HT1080 (cell line): ENCODE measurements at regions not wholly inside any gene's neighbourhood (a gene's known extent, or its start where the extent isn't known, plus 50 kb on each side); places are given as distances from the start of the nearest gene placed in this dataset.

ENCODE experiments used
- DNase-seq: peaks from one replicate; pipeline ENCODE4 v3.0.0-alpha.2; 2015; ENCODE audit warnings: low read depth

DNA sequence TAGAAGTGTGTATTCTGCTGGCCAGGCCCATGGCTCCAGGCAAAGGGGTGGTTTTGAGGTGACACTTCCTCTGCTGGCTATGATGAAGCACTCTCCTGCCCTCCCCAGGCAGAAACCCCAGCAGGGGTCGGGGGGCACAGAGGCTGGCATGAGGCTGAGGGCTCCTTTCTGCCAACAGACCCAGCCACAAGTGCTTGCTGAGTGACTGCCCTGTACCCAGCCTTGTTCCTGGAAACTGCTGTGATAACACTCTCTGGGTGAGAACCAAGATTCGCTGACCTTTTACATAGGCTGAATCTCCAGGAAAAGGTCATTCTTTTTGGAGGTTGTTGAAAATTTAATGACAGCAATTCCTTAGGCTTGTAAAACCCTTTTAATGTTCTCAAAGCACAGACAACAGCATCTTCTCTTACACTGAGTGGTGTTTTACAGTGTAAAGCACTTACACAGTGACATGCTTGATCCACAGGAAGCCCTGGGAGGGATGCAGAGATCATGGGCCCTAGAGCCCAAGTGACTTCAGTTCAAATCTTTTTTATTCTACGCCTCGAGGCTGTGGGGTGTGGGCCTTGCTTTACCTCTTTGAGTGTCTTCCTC is 155.5 kb upstream of the FGGY start:
- DNase-seq = no peak

DNA sequence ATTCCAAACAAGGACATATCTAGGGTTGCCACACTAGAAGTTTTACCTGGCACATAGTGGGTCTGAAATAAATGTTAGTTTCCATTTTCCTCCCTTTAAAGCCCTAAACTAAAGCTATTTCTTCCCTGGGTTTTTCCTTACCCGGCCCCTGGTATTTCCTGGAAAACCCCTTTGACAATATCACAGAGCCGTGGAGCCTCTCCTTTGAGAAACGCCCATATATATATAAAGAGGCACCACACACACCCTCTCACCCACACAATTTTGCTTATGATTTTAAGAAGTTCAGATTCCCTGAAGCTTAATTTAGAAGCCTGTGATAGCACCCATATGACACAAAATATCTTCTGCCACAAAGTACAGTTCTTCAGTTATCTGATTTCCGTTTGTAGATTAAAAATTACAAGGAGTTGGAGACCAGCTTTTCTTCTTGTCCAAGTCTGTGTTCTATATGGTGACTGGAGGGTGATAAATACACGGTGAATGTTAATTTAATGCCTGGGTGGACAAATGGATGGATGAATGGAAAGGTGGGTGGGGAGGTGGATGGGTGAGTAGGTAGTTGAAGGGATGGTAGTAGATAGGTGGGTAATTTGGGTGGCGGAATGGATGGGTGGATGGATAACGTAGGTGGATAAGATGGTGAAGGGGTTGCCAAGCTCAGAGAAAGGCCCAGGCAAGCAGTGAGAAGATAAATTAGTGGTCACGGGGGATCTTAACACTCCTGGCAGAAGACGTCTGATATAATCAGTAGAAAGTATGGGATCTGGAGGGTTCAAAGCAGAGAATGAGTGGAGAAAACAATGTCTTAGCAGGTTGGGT is 154.4 kb upstream of the FGGY start:
- no peak for DNase-seq

DNA sequence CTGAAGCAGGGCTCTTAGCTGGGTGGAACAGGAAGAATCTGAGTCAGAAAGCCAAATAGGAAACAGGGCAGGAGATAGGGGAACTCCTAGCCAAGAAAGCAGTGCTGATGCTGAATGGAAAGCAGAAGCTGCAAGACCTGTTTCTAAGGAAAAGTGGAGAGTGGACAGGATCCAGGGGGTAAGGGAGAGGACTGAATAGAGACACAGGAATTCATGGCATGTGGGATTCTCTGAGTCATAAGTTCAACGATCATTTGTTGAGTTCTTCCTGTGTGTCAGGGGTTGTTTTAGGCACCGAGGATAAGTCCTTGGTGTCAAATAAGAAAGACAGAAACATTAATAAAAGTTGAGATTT is 153.8 kb upstream of the FGGY start:
- peak; percentile 99 for DNase-seq

DNA sequence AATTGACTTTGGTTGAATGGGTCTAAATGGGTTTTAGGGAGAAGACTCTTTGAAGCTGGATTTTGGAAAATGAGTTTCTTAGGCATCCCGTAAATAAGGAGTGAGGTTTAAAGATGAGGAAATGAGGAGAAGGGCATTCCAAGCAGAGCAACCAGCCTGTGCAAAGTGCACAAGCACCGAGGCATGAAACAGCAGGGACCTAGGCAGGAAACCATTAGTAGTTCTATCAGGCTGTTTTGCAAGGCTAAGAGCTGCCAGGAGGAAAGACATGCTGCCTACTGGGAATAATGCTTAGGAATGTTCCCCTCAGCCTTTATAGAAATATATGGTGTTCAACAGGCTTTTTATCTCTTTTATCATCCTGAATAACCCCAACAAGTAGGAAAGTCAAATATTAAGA is 153.1 kb upstream of the FGGY start:
- peak; percentile 36 for DNase-seq

DNA sequence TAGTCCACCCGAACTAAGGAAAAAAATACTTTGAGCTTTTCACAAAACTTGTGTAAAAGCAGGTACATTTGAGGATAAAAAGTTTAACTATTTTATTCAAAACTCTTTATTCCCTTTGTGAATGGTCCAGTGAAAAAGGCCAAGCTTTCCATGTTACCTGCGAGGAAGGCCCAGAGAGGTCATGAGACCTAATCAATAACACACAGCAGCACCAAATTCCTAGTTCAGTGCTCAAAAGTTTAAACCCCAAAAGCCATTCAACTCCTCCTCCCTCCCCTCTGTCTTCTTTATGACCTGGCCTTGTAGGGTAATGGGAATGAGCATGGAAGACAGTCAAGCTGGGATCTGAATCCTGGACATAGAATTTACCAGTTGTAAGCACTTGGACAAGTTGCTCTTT is 151.9 kb upstream of the FGGY start:
- DNase-seq = no peak

DNA sequence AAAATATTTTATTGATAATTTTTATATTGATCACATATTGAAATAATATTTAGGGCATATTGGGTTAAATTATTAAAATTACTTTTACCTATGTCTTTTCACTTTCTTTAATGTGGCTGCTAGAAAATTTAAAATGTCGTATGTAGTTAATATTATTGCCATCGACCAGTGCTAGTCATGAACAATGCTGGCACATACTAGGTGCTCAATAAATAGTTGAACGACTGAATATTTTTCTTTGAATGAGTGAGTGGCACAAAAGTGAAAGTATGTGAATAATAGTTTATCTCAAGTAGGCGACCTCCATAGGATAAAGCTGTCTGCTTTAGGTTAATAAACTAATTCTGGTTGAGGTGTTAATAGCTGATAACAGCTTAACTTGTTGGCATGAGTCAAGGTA is 150.8 kb upstream of the FGGY start:
- no peak for DNase-seq

DNA sequence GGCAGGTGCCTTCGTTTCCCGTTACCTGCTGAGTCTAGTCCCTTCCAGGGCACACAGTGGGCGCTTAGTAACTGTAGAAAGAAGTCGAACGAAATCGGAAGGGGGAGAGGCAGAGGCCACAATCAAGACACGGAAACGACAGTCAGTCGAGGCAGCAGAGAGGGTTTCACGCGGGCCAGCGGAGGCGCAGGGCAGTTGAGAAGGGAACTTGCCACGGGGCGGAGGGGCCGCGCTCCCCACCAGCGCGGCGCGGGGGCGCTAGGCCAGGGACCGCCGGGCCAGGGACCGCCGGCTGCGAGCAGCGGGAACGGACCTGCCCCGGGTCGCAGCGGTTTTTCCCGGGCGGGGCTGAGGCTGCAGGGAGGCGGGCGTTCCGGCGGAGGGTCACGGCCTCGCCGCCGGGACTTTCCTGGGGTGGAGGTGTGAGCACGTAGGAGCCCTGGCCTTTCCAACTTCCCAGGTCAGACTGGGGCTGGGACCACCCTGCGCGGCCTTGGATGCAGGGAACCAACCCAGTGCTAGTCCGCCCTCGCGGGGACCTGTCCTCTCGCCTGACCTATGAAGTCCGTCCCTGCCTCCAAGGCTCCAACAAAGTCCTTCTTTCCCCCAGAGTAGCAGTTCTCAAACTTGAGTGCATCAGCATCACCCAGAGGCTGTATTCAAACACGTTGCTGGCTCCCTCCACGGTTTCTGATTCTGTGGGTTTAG is 150.1 kb upstream of the FGGY start:
- no peak for DNase-seq

DNA sequence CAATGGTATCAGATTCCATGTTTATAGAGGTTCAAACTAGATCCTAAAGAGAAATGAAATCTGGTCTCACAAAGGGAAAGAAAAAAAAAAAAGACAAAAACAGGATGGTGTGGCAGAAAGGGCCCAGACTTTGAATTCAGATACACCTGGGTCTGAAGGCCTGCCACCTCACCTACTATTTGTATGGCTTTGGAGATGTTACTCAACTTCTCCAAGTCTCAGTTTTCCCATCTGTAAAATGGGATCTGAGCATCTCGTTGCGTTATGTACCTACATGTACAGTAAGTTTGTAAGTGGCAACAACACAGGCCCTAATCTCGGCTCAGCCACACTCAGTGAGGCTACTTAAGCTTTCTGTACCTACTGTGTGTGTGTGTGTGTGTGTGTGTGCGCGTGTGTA is 147.5 kb upstream of the FGGY start:
- no peak for DNase-seq

DNA sequence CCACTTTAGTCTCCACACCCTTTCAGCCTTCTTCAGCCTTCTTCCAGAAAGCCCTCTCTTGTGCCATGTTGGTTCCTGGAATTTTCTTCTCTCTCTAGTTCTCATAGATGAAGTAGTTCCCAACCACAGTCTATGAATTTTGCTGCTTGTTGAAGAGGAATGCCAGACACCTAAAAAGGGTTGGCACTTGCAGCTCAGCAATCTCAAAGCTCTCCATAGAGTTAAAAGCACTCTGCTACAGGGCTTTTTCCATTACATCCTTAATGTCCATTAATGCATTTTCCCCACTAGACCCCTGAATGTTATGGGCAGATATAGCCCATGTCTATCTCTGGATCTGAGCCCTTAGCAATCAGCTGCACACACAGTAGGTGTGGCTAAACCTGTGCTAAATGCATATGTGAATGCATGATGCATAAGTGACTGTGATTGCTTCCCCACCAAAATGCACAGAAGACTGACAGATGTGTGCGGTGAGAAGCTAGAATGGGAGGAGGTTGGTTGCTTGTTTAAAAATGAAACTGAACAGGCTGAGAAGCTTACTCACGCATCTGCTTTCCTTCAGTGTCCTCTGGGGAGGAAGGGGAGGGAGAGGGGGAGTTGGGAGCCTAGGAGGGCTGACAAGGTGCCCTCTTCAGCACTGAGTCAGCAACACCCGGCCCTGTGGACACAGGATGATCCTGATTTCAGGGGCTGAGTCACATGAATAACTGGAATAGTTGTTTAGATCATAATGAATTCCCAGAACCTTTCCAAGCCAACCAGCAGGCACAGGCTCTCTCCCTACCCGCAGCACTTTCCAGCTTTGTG is 146.1 kb upstream of the FGGY start:
- DNase-seq = peak; percentile 100

DNA sequence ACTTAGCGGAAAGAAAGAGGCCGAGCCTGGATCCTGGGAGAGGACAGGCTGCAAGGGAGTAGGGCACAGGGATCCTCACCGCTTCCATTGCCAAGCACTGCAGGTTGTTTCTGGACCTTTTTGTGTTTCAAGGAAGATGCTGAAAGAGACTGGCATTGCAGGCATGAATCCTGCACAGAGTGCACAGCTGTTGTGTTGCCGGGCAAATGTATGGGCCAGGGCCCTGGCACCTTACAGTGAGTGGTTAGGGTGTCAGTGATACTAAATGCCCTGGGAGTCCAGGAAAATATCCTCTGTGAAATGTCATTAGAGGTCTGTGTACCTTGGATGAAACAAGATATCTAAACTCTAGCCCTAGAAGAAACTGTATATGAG is 145.5 kb upstream of the FGGY start:
- DNase-seq = no peak

DNA sequence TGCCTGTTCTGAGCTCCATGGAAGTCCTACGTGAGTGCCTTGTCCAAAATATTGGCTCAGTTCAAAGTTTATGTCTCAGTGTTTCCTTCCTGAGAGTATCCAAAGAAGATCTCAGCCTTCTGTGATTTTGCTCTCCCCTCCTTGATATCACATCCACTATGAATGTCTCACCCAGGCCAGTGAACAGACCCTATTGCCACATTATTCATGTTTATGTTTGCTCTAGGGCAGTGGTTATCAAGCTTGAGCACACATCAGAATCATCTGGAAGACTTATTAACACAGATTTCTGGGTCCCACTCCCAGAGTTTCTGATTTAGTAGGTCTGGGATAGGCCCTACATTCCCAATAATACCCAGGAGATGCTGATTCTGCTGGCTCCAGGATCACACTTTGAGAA is 145.0 kb upstream of the FGGY start:
- no peak for DNase-seq

DNA sequence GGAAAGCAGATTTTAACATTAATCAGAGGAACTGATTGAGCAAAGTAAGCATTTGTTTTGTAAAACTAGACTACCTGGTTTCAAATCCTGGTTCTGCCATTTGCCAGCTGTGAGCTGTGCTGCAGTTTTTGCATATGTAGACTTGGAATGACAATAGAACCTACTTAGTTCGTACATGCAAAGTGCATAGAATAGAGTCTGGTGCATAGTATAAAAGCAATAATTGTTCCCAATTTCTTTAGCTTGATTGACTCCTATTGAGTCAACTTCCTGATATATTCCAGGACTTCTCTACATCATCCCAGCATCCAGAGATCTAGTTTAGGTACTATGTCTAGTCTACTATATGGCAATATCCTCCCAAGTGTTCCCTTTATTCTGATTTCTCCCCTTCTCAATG is 144.4 kb upstream of the FGGY start:
- DNase-seq = no peak

DNA sequence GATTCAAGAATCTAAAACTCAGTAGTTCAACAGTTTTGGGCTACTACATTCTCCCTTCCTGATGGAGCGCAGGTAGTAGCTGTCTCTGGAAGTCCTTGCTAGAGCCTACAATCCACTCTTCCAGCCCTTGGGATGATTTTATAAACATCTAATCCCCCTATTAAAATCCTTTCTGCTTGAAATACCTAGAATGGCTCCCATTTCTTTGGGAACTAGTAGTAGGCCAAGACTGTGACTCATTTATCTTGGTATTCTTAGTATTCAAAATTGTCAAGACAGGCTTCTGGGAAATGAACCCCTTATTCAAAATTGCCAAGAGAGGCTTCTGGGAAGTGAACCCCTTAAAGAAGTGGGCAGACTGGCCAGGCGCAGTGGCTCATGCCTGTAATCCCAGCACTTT is 142.5 kb upstream of the FGGY start:
- no peak for DNase-seq

DNA sequence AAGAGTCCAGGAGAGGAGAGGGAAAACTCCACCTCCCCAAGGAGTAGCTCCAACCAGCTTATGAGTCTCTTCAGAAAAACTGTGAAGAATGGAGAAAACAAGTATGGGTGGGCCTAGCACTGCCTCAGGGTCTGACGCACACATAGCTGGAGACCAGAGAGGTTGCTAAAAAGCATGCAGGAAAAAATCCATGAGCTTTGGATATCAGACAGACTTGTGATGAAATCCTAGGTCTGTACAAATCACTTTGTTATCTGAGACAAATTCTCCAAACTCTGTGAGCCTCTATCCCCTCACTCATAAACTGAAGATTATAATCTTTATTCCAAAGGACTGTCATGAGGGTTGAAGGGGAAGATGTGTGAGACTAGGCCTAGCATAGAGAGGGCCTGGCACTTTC is 141.5 kb upstream of the FGGY start:
- no peak for DNase-seq

DNA sequence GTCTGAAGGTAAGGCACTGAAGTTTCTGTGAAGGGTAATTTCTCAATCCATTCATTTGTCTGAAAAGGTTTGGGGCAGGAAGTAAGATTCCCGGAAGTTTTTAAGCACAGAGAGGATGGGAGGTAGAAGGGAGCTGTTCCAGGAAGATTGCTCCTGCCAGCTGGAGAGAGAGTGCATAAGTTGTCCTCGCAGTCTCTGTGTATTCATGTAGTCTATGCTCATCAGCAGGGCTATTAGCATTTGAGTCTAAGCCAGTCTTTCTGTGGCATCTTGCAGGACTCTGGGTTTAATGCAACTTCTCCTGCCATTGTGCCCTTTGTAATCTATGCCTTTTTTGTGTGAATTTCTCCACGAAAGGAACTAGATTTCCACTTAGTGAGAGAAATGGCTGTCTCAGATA is 140.8 kb upstream of the FGGY start:
- DNase-seq = no peak

DNA sequence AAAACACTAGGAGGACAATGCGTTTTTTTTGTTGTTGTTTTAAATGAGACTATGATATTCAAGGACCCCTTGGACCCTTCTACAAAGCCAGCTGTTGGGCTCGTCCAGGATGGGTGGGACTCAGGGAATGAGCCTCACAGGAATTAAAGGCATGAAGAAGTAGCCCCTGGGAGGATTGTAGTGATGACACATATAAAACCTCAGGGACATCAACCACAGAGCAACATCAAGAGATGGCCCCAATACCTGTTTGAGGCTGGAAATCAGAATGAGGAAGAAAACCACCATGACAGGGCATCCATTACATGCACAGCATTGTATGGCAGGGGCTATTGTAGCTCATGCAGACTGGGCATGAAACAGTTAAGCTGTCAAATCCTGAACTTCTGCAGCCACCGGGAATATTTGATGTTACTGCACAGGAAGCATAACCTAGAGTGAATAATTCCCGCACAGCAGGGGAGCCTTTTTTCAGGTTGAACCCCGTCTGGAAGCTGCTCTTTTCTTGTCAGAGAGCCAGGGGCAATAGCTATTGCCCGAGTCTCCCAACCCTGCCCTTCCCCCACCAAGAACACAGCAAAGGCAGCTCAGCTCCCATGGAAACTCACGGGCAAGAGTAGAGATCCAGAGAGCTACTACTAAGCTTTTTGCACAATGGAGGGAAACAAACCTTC is 140.2 kb upstream of the FGGY start:
- peak; percentile 94 for DNase-seq

DNA sequence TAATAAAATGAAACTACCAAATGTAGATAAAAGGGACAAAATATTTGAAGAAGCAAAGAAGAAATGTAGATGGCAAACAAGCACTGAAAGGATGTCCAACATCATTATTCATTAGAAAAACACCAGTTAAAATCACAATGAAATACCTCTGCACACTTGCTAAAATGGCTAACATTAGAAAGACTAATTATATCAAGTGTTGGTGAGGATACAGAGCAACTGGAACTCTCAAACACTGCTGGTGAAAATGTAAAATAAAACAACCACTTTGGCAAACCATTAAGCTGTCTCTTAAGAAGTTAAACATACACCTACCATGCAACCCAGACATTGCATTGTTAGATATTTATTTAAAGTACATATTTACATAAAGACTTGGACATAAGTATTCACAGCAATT is 138.6 kb upstream of the FGGY start:
- no peak for DNase-seq

DNA sequence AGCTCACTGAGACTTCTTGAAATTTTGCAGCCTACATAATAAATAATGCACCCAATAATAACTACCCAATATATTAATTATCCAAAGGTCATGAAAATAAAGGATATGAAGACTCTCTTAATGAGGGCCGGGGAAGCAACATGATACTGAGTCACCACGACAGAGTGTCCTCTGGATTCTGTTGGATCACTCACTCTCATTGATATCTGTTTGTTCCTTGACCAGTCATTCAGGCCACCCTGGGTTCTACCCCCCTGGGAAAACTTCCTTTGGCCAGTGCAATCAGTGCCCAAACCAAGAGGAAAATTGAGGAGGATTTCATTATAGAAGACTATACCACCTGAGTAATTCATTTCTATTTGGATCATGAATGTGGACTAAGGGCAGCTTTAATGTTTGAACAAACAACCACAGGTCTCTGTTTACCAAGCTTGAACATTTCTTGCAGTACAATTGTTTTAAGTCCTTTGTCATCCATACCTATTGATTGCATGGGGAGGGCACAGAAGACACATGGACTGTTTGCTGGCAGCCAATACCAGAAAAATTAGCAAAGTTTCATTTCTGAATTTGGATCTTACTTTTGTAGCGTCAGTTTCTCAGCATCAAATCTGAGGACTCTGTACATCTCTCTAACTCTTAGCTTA is 137.2 kb upstream of the FGGY start:
- no peak for DNase-seq

DNA sequence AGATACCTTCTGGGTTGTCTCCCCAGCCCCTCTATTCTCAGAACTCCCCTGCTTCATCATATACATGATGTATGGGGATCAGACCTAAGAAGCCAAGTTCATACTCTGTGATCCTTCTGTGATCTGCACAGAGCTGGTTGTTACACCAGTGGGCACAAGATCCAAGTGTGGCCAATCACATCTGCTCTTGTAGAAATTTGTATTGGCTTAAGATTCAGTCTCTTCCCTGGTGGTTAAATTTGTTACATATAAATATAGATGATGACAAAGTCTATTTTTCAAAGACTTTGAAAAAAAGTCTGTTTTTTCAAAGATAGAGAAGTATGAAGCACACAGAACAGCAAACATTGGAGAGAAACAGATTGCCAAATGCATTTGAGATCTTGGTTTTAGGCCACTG is 135.8 kb upstream of the FGGY start:
- DNase-seq = no peak

DNA sequence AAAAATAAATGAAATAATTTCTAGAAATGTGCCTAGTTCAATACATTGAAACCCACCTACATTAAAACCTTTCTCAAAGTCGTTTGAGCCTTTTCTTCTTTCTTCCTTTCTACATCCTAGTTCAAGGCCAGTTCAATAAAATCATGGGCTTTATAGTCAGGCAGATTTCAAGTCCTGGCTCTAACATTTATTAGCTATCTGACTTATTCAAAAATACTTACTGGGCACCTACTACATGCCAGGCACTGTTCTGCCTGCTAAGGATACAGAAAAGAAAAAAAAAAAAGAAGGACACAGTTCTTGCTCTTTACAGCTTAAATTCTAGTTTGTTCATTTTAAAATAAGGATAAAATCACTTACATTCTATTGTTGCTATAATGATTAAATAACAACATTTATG is 134.2 kb upstream of the FGGY start:
- DNase-seq = no peak
